ENCODE measurements at regions not wholly inside any gene's neighbourhood (a gene's known extent, or its start where the extent isn't known, plus 50 kb on each side); places are given as distances from the start of the nearest gene placed in this dataset.

- H3K36me3 Mint-ChIP-seq (ENCODE audit: insufficient read depth, unreplicated experiment): no peaks in the 10 kb centered on the region
- Histone ChIP-seq H3K27me3 (replicated peaks; ENCODE audit: control insufficient read depth, insufficient read depth, low read length) (no peaks in the 10 kb centered on the region), H3K4me3 (ENCODE audit: low read depth, low read length) (no peak overlapping the region), H3K4me1 (no peaks in the 10 kb centered on the region), H3K36me3 (ENCODE audit: control insufficient read depth, insufficient read depth, low read length) (no peaks in the 10 kb centered on the region), H3K9me3 (no peaks in the 10 kb centered on the region)
- no peaks in the 10 kb centered on the region for H3K27me3 Mint-ChIP-seq (ENCODE audit: insufficient read depth, unreplicated experiment)
- ChIA-PET POLR2A (no interaction called here), CTCF (no interaction called here)
- no peak for TF ChIP-seq CTCF (IDR thresholded peaks at IDR 0.05; ENCODE audit: insufficient read depth in 1 of 2, low read depth in 1 of 2, low read length in 1 of 2, severe bottlenecking in 1 of 2, unreplicated experiment in 1 of 2)
- no peak overlapping the region for H3K27ac Mint-ChIP-seq (ENCODE audit: unreplicated experiment)
- no peak for DNase-seq
- no TSS peak for BruUV-seq (replicated peaks)
- intact Hi-C loops (cut with micrococcal nuclease; ENCODE audit: unreplicated experiment): no loop called here
- no peaks in the 10 kb centered on the region for H3K9me3 Mint-ChIP-seq (ENCODE audit: unreplicated experiment)
- H3K4me3 Mint-ChIP-seq (ENCODE audit: unreplicated experiment): no peak overlapping the region
- no peaks in the 10 kb centered on the region for H3K4me1 Mint-ChIP-seq (ENCODE audit: low read depth, unreplicated experiment)
Measured at GRCh38 chr3:76565496-76566210, 474.2 kb upstream of the ROBO2 start.

GRCh38 chr3:76566211-76566534, 473.7 kb upstream of the ROBO2 start:
- no peak overlapping the region for H3K4me3 ChIP-seq (ENCODE audit: low read depth, low read length)
- Mint-ChIP-seq H3K9me3 (ENCODE audit: unreplicated experiment) (no peaks in the 10 kb centered on the region), H3K27ac (ENCODE audit: unreplicated experiment) (no peak overlapping the region), H3K27me3 (ENCODE audit: insufficient read depth, unreplicated experiment) (no peaks in the 10 kb centered on the region), H3K4me1 (ENCODE audit: low read depth, unreplicated experiment) (no peaks in the 10 kb centered on the region), H3K4me3 (ENCODE audit: unreplicated experiment) (no peak overlapping the region), H3K36me3 (ENCODE audit: insufficient read depth, unreplicated experiment) (no peaks in the 10 kb centered on the region)
- CTCF ChIA-PET: no interaction called here
- intact Hi-C loops (cut with micrococcal nuclease; ENCODE audit: unreplicated experiment): no loop called here
- no peak for TF ChIP-seq CTCF (IDR thresholded peaks at IDR 0.05; ENCODE audit: insufficient read depth in 1 of 2, low read depth in 1 of 2, low read length in 1 of 2, severe bottlenecking in 1 of 2, unreplicated experiment in 1 of 2)
- H3K4me1 ChIP-seq: no peaks in the 10 kb centered on the region
- DNase-seq: no peak
- POLR2A ChIA-PET: no interaction called here
- H3K36me3 ChIP-seq (ENCODE audit: control insufficient read depth, insufficient read depth, low read length): no peaks in the 10 kb centered on the region
- H3K9me3 ChIP-seq: no peaks in the 10 kb centered on the region
- no peaks in the 10 kb centered on the region for H3K27me3 ChIP-seq (replicated peaks; ENCODE audit: control insufficient read depth, insufficient read depth, low read length)
- BruUV-seq (replicated peaks): no TSS peak

GRCh38 chr3:76566904-76567303, 473.0 kb upstream of the ROBO2 start:
- no peaks in the 10 kb centered on the region for H3K9me3 ChIP-seq
- POLR2A ChIA-PET: no interaction called here
- H3K27me3 ChIP-seq (replicated peaks; ENCODE audit: control insufficient read depth, insufficient read depth, low read length): no peaks in the 10 kb centered on the region
- no peak overlapping the region for H3K27ac Mint-ChIP-seq (ENCODE audit: unreplicated experiment)
- no peaks in the 10 kb centered on the region for H3K36me3 ChIP-seq (ENCODE audit: control insufficient read depth, insufficient read depth, low read length)
- H3K36me3 Mint-ChIP-seq (ENCODE audit: insufficient read depth, unreplicated experiment): no peaks in the 10 kb centered on the region
- no peaks in the 10 kb centered on the region for H3K9me3 Mint-ChIP-seq (ENCODE audit: unreplicated experiment)
- BruUV-seq (replicated peaks): no TSS peak
- TF ChIP-seq CTCF (IDR thresholded peaks at IDR 0.05; ENCODE audit: insufficient read depth in 1 of 2, low read depth in 1 of 2, low read length in 1 of 2, severe bottlenecking in 1 of 2, unreplicated experiment in 1 of 2): no peak
- CTCF ChIA-PET: no interaction called here
- no peaks in the 10 kb centered on the region for H3K4me1 ChIP-seq
- no peak for DNase-seq
- H3K4me3 ChIP-seq (ENCODE audit: low read depth, low read length): no peak overlapping the region
- intact Hi-C loops (cut with micrococcal nuclease; ENCODE audit: unreplicated experiment): no loop called here
- no peaks in the 10 kb centered on the region for H3K27me3 Mint-ChIP-seq (ENCODE audit: insufficient read depth, unreplicated experiment)
- H3K4me1 Mint-ChIP-seq (ENCODE audit: low read depth, unreplicated experiment): no peaks in the 10 kb centered on the region
- no peak overlapping the region for H3K4me3 Mint-ChIP-seq (ENCODE audit: unreplicated experiment)

All from Caco-2 (cell line).